CD4-positive, alpha-beta T cell (primary cell): ENCODE measurements at regions not wholly inside any gene's neighbourhood (a gene's known extent, or its start where the extent isn't known, plus 50 kb on each side); places are given as distances from the start of the nearest gene placed in this dataset.
"Not testable (repeated sequence)": the region's sequence is repeated elsewhere in the genome, so short reads cannot be mapped to it uniquely, and the experiment has no call there.

Source experiments
- ATAC-seq: fragments of 200-7000 bp; cut with Tn5 transposase; one replicate; pipeline ENCODE4 v1.10.0; 2022; ENCODE audit warnings: mild to moderate bottlenecking; ENCODE audit not compliant: poor library complexity
- CTCF ChIA-PET: fragments of 350-600 bp; sonication (Branson Sonifier 250); formaldehyde crosslinking; loops from one replicate; lab custom pipeline; 2021; ENCODE audit warnings: antibody characterized with exemption, inconsistent platforms; lab: Charles Lee
- POLR2A ChIA-PET: fragments of 350-600 bp; sonication (Branson Sonifier 250); formaldehyde crosslinking; loops from one replicate; lab custom pipeline; 2021; ENCODE audit warnings: antibody characterized with exemption, inconsistent platforms; lab: Charles Lee
- DNase-seq, 14 experiments: peaks; one replicate each; pipeline ENCODE4 v3.0.0-alpha.2; 2013 to 2020; ENCODE audit warnings: mixed read lengths in 2 of 14
- H3K27ac ChIP-seq, 2 donors: one replicate each; pipeline versions ENCODE4 v1.5.1 to v1.7.0; 2013; ENCODE audit warnings: low read length in 2 of 2, low read depth in 1 of 2, mild to moderate bottlenecking in 1 of 2
- H3K27me3 ChIP-seq, 2 experiments: 1 replicate in 1 of 2; 2 replicates in 1 of 2; pipeline versions ENCODE4 v1.6.1 to v1.7.0; 2013; ENCODE audit warnings: low read length in 2 of 2, control low read depth in 1 of 2, mild to moderate bottlenecking in 1 of 2, moderate library complexity in 1 of 2; ENCODE audit not compliant: insufficient read depth in 2 of 2, control insufficient read depth in 1 of 2
- H3K36me3 ChIP-seq: one replicate; pipeline ENCODE4 v1.6.1; 2013; ENCODE audit warnings: low read length, control low read depth; ENCODE audit not compliant: insufficient read depth
- H3K4me1 ChIP-seq: one replicate; pipeline ENCODE4 v1.6.1; 2013; ENCODE audit warnings: low read length, control low read depth; ENCODE audit not compliant: insufficient read depth
- H3K4me3 ChIP-seq: one replicate; pipeline ENCODE4 v1.5.1; 2013; ENCODE audit warnings: mild to moderate bottlenecking, low read length, moderate library complexity
- H3K9me3 ChIP-seq, 2 experiments: 1 replicate in 1 of 2; 2 replicates in 1 of 2; pipeline versions ENCODE4 v1.6.1 to v1.7.0; 2013; ENCODE audit warnings: low read length in 2 of 2, mild to moderate bottlenecking in 2 of 2, control low read depth in 1 of 2, moderate library complexity in 1 of 2; ENCODE audit not compliant: control insufficient read depth in 1 of 2, insufficient read depth in 1 of 2
- H3K27ac Mint-ChIP-seq: one replicate; pipeline ENCODE4 v1.8.0; 2020; ENCODE audit warnings: mixed read lengths
- H3K27me3 Mint-ChIP-seq: one replicate; pipeline ENCODE4 v1.8.0; 2021; ENCODE audit warnings: mixed read lengths
- H3K36me3 Mint-ChIP-seq: one replicate; pipeline ENCODE4 v1.8.0; 2021; ENCODE audit warnings: low read depth, mixed read lengths
- H3K4me1 Mint-ChIP-seq: one replicate; pipeline ENCODE4 v1.8.0; 2021; ENCODE audit warnings: low read depth, mixed read lengths
- H3K4me3 Mint-ChIP-seq: one replicate; pipeline ENCODE4 v1.8.0; 2020; ENCODE audit warnings: mild to moderate bottlenecking, mixed read lengths
- H3K9me3 Mint-ChIP-seq: one replicate; pipeline ENCODE4 v1.8.0; 2020; ENCODE audit warnings: mixed read lengths
- CTCF ChIP-seq: fragments of 200-600 bp; IDR thresholded peaks from one replicate; pipeline ENCODE4 v1.8.0; 2022; ENCODE audit warnings: antibody characterized with exemption, mild to moderate bottlenecking
- intact Hi-C, 2 experiments: fragments of 100-400 bp; cut with DNase I in 1 of 2; cut with micrococcal nuclease in 1 of 2; formaldehyde crosslinking; loops; one replicate each; pipeline versions ENCODE4 v1.15.1 to v1.9.0; 2023 to 2025; cut with DNase I, micrococcal nuclease

GRCh38 chr7:67671006-67671548 lies 674.4 kb downstream of the TYW1 start:
- H3K27ac Mint-ChIP-seq, result no peak overlapping the region
- no peaks in the 10 kb centered on the region for H3K27me3 Mint-ChIP-seq
- Histone ChIP-seq H3K9me3 (peaks cover 0 to 6% of the 10 kb centered on the region in 2 experiments), H3K36me3 (no peaks in the 10 kb centered on the region), H3K27ac (no peak overlapping the region), H3K27me3 (no peaks in the 10 kb centered on the region), H3K4me3 (no peak overlapping the region), H3K4me1 (no peaks in the 10 kb centered on the region)
- TF ChIP-seq CTCF, result no peak
- intact Hi-C loops, result no loop called here
- ATAC-seq (no peak), DNase-seq (no peak)
- no peaks in the 10 kb centered on the region for H3K36me3 Mint-ChIP-seq
- H3K4me3 Mint-ChIP-seq, result no peak overlapping the region
- ChIA-PET POLR2A (no interaction called here), CTCF (no interaction called here)
- H3K9me3 Mint-ChIP-seq, result peaks cover 14% of the 10 kb centered on the region
- H3K4me1 Mint-ChIP-seq, result no peaks in the 10 kb centered on the region

GRCh38 chr7:67673861-67674260 lies 677.2 kb downstream of the TYW1 start:
- DNase-seq, result no peak
- no peak for ATAC-seq
- no peak overlapping the region for H3K27ac Mint-ChIP-seq
- no peaks in the 10 kb centered on the region for H3K36me3 ChIP-seq
- H3K27me3 ChIP-seq, result no peaks in the 10 kb centered on the region
- H3K4me3 ChIP-seq, result no peak overlapping the region
- H3K9me3 ChIP-seq, result peaks cover 0 to 9% of the 10 kb centered on the region in 2 experiments
- H3K27me3 Mint-ChIP-seq, result no peaks in the 10 kb centered on the region
- no peak for TF ChIP-seq CTCF
- intact Hi-C loops, result no loop called here
- H3K36me3 Mint-ChIP-seq, result no peaks in the 10 kb centered on the region
- H3K4me1 Mint-ChIP-seq, result no peaks in the 10 kb centered on the region
- POLR2A ChIA-PET, result no interaction called here
- H3K9me3 Mint-ChIP-seq, result peaks cover 12% of the 10 kb centered on the region
- no peak overlapping the region for H3K4me3 Mint-ChIP-seq
- H3K27ac ChIP-seq, result no peak overlapping the region
- no peaks in the 10 kb centered on the region for H3K4me1 ChIP-seq
- CTCF ChIA-PET, result no interaction called here

- peaks cover 13% of the 10 kb centered on the region for H3K9me3 Mint-ChIP-seq
- H3K4me3 ChIP-seq, H3K27ac Mint-ChIP-seq, H3K27ac ChIP-seq, DNase-seq, H3K9me3 ChIP-seq, H3K27me3 Mint-ChIP-seq, CTCF ChIA-PET, H3K4me3 Mint-ChIP-seq, H3K36me3 Mint-ChIP-seq, intact Hi-C loops, H3K36me3 ChIP-seq, ATAC-seq, H3K4me1 Mint-ChIP-seq, H3K27me3 ChIP-seq, H3K4me1 ChIP-seq, POLR2A ChIA-PET: not testable (repeated sequence)
Observed at GRCh38 chr7:67674862-67675261, 678.2 kb downstream of the TYW1 start.

DNA sequence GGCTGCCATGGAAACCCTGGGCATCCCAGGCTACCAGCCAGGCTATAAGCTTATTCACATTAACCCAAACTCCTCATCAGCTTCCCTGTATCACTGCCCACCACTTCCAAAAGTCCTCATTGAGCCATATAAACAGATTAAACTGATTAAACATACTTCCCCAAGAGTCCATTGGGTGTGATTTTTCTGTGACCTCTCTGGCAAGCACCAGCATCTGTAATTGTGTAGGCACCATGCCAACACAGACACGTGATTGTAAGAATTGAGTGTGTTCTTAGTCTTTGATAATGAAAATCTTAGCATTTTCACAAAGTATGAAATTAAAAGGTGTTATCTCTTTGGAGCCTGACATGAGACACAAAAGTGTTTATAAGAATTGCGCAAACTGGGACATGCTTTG lies 679.3 kb downstream of the TYW1 start:
- Mint-ChIP-seq H3K27me3 (no peaks in the 10 kb centered on the region), H3K9me3 (peaks cover 15% of the 10 kb centered on the region), H3K4me1 (no peaks in the 10 kb centered on the region), H3K27ac (no peak overlapping the region), H3K36me3 (no peaks in the 10 kb centered on the region), H3K4me3 (no peak overlapping the region)
- TF ChIP-seq CTCF, result no peak
- Histone ChIP-seq H3K4me1 (no peaks in the 10 kb centered on the region), H3K9me3 (peaks cover 0 to 9% of the 10 kb centered on the region in 2 experiments), H3K36me3 (no peaks in the 10 kb centered on the region), H3K4me3 (no peak overlapping the region), H3K27me3 (no peaks in the 10 kb centered on the region), H3K27ac (no peak overlapping the region)
- CTCF ChIA-PET, result no interaction called here
- ATAC-seq (no peak), DNase-seq (no peak)
- intact Hi-C loops, result no loop called here
- POLR2A ChIA-PET, result no interaction called here
